Astrocyte of the cerebellum (primary cell): ENCODE measurements at regions not wholly inside any gene's neighbourhood (a gene's known extent, or its start where the extent isn't known, plus 50 kb on each side); places are given as distances from the start of the nearest gene placed in this dataset.

Experiments used
- DNase-seq: peaks from one replicate; pipeline ENCODE4 v3.0.0-alpha.2; 2011; ENCODE audit warnings: low read depth
- H3K4me3 ChIP-seq: 2 replicates; pipeline ENCODE4 v1.5.1; 2011; ENCODE audit warnings: mild to moderate bottlenecking, low read depth, low read length, moderate library complexity
- in situ Hi-C: cut with HindIII; loops from 2 replicates; pipeline ENCODE4 v1.10.0; 2017; ENCODE audit warnings: low sequenced_read_pairs
- TF ChIP-seq, protein P1 (sequence below): IDR thresholded peaks from 2 replicates; pipeline ENCODE4 v1.5.1; 2012; ENCODE audit warnings: low read length, low read depth, moderate library complexity, mild to moderate bottlenecking; ENCODE audit errors: missing control alignments

DNA sequence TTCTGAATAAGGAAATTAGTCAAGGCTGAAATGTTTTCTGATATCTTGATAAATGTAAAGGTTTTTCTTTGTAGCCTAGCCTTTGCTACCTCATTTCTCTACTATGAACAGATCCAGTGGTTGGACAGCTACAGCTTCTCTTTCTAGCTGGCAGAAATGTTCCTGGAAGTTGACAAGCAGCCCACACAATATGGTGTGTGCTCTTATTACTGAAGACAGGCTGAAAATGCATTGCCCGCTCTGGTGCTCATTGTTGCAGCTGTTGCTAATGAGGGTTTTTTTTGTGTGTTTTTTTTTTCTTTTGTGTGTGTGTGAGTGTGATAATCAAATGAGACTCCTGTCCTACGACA is 844.3 kb upstream of the SEMA6D start:
- no peak overlapping the region for H3K4me3 ChIP-seq
- TF ChIP-seq, protein P1, sequence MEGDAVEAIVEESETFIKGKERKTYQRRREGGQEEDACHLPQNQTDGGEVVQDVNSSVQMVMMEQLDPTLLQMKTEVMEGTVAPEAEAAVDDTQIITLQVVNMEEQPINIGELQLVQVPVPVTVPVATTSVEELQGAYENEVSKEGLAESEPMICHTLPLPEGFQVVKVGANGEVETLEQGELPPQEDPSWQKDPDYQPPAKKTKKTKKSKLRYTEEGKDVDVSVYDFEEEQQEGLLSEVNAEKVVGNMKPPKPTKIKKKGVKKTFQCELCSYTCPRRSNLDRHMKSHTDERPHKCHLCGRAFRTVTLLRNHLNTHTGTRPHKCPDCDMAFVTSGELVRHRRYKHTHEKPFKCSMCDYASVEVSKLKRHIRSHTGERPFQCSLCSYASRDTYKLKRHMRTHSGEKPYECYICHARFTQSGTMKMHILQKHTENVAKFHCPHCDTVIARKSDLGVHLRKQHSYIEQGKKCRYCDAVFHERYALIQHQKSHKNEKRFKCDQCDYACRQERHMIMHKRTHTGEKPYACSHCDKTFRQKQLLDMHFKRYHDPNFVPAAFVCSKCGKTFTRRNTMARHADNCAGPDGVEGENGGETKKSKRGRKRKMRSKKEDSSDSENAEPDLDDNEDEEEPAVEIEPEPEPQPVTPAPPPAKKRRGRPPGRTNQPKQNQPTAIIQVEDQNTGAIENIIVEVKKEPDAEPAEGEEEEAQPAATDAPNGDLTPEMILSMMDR = no peak
- DNase-seq = no peak
- in situ Hi-C loops = no loop called here

DNA sequence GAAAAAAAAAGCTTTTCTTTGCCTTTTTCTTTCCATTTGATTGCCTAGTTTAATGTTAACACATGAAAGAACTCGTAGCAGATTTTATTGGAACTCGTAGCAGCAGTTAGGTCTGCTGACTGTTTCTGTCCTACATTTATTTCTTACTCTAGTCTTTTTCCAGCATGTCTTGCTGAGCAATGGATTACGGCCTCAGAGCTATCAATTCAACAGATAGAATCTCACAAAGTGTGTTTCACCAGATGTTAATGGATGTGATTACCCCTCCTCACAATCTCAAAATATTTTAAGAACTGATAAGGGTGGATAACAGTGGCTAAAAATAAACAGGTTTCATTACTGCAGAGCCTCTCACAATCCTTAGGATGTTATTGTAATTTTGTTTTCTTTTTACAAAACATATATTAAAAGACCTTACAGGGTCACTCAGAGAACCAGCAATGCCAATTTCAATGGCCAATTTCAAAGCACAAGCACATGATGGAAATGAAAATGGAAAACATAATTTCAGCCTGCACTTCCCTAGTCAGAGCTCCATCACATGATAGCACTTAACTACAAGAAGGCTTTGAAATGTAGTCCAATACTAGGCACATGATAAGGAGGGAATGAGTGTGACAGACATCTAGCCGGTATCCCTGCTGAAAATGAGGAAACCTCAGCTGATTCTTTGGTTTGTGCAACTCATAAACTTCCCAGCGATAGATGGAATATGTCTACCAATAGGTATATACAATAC is 838.1 kb upstream of the SEMA6D start:
- no peak overlapping the region for H3K4me3 ChIP-seq
- DNase-seq = no peak
- TF ChIP-seq, protein P1 = no peak
- in situ Hi-C loops = no loop called here

DNA sequence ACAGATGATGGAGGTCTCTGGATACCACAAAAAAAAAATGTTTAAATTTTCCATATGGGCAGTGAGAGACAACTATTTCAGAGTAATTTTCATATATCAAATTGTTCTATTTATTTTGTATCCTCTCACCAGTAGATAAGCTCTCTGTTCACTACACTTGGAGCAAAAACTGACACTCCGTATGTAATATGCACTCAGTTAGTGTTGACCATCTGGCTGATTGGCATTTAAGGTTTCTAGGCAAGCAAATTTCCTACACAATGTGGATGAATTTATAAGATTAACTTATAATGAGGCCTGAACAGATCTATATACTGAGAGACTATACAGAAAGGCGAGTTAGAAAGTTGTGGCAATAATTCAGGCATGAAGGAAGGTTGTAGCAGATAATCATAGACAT is 836.5 kb upstream of the SEMA6D start:
- in situ Hi-C loops = no loop called here
- H3K4me3 ChIP-seq = no peak overlapping the region
- TF ChIP-seq, protein P1 = no peak
- no peak for DNase-seq

DNA sequence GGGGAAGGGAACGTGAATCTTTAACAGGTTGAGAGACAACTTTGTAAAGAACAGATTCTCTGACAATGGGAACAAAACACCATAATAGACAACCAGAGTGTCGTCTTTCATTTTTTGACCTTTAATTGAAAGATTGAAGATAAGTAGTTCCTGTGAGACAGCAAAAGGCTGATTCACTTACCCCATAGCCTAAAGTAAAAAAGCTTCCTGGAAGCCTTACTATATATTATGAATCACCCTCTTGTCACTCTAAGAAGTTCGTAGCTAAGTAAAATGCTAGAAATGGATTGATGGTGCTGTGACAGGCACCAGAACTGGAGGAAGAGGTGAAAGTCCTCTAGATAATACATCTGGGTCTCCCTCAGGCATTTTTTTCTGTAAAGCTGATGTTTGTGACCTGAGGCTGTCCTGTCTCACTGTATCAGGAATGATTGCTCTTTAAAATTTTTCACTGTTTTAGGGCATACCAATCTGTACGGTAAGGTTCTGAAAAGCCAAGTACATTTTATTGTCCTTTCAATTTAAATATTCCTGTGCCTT is 824.6 kb upstream of the SEMA6D start:
- no peak overlapping the region for H3K4me3 ChIP-seq
- in situ Hi-C loops = no loop called here
- DNase-seq = no peak
- TF ChIP-seq, protein P1 = no peak

DNA sequence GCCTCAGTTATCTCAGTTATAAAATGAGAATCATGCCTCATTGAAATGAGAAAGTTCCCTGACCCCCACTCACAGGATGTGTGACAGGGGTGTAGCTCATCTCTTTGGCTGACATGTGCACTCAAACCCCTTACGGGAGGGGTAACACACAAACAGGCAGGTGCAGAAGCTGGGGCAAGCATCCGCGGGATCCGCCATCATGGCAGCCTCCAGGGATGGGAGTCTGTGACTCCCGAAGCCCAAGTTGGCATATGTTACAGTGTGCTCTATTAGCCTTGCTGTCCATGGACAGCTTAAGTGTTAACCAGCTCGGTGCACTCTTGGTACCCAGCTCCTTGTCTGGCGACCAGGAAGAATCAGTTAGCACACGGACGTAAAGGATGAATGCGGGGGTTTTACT is 822.7 kb upstream of the SEMA6D start:
- in situ Hi-C loops = no loop called here
- TF ChIP-seq, protein P1 = no peak
- no peak overlapping the region for H3K4me3 ChIP-seq
- DNase-seq = no peak

DNA sequence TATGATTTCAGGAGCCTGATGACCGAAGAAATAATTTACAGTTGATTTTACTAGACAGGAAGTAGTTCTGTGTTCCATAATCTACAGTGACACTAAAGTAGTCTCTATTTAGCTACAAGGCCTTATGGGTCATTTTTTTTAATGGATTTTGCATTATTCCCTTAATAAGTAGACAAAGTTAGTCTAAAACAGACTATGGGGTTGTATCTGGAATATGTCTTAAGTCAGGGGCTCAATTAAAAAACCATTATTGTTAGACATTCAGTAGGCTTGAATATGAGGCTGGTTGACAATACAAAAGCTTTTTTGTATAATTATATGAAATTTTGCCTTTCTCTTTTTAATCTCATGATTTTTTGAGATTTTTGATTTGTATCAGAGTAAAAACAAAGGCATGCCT is 820.0 kb upstream of the SEMA6D start:
- TF ChIP-seq, protein P1 = no peak
- in situ Hi-C loops = no loop called here
- DNase-seq = no peak
- no peak overlapping the region for H3K4me3 ChIP-seq
